ENCODE measurements at regions not wholly inside any gene's neighbourhood (a gene's known extent, or its start where the extent isn't known, plus 50 kb on each side); places are given as distances from the start of the nearest gene placed in this dataset.
"Not testable (repeated sequence)": the region's sequence is repeated elsewhere in the genome, so short reads cannot be mapped to it uniquely, and the experiment has no call there.

DNA sequence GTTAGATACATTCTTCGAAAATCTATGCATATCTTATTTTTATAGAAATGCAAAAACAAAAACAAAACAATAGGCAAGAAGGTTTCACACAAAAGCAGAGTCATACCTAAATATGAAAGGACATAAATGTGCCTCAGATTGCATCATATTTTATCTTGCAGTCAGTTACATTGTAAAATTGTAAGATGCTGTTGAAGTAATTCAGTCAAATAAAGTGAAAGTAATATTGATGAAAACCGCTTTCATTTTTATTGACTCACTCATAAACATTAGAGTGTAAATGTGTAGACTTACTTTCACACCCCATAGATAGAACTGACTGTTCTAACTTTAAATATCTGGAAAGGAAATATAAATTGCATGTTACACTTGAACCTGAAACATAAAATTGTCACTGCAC lies 931.5 kb upstream of the NUDT12 start:
- DNase-seq: no peak

- DNase-seq: no peak
Observed at GRCh38 chr5:104472811-104473210, 910.2 kb upstream of the NUDT12 start.

- no peak for DNase-seq
Observed at GRCh38 chr5:104456122-104456521, 893.5 kb upstream of the NUDT12 start.

GRCh38 chr5:104452550-104452949 lies 890.0 kb upstream of the NUDT12 start:
- no peak for DNase-seq

- DNase-seq: not testable (repeated sequence)
Observed at GRCh38 chr5:104451911-104452310, 889.3 kb upstream of the NUDT12 start.

DNA sequence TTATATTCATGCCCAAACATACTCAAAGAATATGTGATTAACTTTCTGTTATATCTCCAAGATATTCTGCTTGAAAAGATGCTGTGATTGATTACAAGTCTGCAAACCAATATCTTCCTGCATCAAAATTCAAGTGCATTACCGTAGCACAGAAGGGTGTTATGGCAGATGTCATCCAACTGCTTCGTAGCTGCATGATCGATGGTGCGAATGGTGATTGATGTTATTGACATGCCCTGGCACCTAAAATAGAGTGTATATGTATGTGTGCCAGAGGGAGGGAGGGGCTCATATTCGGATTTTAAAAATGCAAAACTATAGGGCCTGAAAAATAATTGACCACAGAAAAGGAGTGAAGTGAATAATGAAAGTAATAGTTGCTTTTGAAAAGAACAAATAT lies 882.1 kb upstream of the NUDT12 start:
- DNase-seq: no peak

DNA sequence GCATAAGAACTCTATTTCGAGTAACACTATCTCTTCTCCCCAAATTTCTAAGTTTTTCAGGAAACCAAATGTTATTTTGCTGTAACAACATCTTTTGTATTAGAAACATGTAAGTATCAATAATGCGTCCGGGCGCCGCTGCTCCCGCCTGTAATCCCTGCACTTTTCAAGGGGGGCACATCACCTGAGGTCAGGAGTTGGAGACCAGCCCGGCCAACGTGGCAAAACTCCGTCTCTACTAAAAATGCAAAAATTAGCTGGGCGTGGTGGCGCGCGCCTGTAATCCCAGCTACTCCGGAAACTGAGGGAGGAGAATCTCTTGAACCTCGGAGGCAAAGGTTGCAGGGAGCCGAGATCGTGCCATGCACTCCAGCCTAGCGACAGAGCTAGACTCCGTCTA lies 881.1 kb upstream of the NUDT12 start:
- DNase-seq: no peak

DNA sequence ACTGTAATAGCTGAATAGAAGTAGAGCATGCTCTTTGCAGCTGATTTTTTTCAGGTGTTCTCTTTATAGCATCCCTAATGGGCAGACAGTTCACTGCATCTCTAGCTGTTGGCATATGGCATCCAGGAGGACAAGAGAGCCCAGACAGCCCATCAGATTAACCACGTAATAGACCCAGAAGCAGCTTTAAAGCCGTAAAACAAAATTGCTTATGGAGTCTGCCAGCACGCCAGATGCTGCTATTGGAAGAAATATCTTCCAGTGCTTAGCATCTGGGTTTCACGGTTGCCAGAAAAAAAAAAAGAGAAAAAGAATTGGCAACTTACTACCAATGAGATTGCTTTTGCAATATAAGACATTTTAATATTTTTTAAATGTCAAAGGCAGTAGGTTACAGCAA lies 869.4 kb upstream of the NUDT12 start:
- DNase-seq: no peak

- no peak for DNase-seq
Observed at GRCh38 chr5:104431002-104431620, 868.5 kb upstream of the NUDT12 start.

GRCh38 chr5:104429911-104430310 lies 867.3 kb upstream of the NUDT12 start:
- DNase-seq: no peak

DNA sequence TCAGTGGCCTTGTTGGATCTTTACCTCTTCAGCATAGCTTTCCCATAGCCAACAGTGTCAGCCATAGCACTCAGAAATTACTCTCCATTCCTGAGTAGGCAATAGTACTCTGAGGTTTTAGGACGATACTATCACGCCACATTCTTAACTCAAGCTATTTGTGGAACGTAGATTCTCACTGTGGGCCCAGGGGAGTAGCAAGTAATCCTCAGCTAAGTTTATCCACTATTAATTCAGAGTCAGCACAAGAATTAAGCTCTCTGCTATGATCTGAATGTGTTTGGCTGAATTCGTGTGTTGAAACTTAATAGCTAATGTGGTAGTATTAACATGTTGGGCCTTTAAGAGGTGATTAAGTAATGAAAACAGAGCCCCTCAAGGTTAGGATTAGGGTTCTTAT lies 858.8 kb upstream of the NUDT12 start:
- DNase-seq: no peak

DNA sequence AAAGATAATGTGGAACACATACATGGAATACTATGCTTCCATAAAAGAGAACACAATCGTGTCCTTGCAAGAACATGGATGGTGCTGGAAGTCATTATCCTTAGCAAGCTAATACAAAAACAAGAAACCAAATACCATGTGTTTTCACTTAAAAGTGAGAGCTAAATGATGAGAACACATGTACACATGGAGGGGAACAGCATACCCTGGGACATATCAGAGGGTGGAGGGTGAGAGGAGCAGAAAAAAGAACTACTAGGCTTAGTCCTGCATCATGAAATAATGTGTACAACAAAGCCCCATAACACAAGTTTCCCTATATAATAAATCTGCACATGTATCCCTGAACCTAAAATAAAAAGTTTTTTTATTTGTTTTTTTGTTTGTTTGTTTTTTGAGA lies 855.5 kb upstream of the NUDT12 start:
- no peak for DNase-seq

DNA sequence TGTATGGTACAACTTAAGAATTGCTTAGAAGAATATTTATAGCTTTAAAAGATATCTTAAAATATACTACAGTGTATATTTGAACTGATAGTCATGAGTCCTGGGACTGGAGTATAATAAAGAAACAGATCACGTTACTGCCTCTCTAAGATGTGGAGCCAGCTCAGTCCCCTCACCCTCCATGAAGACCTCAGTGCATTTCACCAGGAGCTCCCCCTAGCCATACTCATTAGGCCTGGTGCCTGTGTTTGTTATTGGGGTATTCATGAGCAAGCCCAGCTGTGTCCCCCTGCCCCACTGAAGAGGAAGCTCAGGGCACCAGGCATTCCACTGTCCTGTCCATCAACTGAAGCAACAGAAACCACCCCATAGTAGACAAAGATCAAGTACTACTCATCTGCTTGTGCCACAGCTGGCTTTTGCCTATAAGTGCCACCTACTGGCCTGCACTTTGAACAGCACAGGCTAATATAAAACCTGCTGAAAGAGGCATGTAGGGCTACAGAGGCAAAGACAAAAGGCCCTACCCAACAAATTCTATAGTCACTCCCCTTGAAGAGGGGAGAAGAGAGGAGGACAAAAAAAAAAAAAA lies 850.2 kb upstream of the NUDT12 start:
- DNase-seq: no peak

DNA sequence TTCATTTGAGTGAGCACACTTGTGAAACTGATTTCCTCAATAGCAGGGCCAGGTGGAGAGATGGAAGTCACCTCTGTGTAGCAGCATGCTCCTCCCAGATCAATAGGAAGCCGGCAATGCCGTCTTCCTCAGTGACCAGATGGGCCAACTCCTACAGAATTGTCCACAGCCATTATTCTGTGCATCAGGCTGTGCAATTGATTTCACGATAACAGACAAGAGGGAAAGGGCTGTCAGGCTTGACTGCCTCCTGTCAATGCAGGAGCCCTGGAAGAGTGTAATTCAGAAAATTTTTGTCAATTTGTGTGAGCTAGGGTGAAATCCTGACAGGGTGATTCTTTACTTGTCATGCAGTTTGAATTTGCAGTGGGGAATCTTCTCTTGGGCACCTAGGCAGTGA lies 838.4 kb upstream of the NUDT12 start:
- DNase-seq: no peak

- no peak for DNase-seq
Observed at GRCh38 chr5:104385906-104386305, 823.3 kb upstream of the NUDT12 start.

DNA sequence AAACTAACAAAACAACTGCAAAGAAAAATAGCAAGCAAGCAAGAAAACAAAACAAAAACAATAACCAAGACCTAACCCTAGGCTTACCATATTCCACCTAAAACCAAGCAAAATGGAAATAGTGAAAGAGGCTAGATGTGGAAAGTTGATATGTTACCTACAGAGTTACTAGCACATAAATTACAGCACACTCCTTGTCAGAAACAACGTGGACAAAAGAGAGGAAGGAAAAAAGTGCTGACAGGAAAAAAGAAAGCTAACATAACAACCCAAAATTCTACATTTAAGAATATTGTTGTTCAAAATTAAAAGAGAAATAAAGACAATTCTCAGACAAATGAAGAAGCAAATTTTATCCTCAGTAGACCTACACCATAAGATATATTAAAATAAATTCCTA lies 812.8 kb upstream of the NUDT12 start:
- no peak for DNase-seq

GRCh38 chr5:104372796-104373195 lies 810.2 kb upstream of the NUDT12 start:
- no peak for DNase-seq

DNA sequence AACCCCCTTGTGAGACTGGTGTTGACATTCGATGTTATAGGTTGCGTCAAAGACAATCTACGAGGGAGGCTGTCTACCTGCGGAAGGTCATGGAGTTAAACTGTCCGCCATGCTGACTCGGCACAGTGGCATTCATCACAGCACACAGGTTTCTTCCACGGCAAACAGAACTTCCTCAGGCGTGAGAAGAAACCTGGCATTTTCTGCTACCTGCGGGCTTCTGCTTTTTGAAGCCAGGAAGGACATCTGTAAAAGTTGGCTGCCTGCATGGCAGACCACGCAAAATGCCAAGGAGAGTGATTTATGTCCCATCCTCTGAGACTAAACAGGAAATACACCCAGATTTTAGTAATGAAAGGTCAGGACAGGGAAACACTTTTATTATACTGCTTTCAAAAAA lies 809.8 kb upstream of the NUDT12 start:
- no peak for DNase-seq

GRCh38 chr5:104370523-104370922 lies 807.9 kb upstream of the NUDT12 start:
- no peak for DNase-seq

DNA sequence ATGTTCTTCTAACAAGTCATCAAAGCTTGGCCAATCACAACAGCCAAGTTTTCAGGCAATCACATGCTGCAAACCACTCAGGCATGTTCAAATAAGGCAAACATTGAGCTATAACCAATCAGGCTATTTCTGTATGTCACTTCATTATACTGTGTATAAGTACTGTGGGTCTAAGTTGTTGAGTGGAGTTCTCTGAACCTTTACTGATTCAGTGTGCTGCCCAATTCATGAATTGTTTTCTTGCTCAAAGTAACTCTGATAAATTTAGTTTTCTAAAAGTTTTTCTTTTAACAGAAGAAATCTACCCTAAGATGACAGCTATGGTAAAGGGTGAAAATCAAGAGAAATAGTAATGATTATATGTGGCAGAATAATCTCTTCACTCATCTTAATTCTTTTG lies 805.4 kb upstream of the NUDT12 start:
- DNase-seq: no peak

DNA sequence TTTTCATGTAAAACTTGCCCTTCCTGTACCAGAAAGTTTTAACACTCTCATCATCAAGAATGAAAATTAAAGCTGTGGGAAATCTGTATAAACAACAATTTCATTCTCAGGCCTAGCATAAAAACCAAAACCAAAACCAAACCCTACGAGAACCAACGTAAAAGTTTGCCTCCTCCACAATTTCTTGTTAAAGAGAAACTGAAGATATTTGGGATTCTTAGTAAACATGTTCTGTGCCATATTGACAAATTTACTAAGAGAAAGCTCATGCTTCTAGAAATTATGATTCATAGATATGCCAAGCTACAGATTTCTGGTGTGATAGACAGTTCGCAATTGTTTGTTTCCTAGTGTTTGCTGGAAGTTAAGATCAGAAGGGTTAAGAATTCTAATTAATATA lies 801.0 kb upstream of the NUDT12 start:
- DNase-seq: no peak

GRCh38 chr5:104361932-104362331 lies 799.3 kb upstream of the NUDT12 start:
- DNase-seq: no peak

- DNase-seq: no peak
Observed at GRCh38 chr5:104355350-104355749, 792.8 kb upstream of the NUDT12 start.

DNA sequence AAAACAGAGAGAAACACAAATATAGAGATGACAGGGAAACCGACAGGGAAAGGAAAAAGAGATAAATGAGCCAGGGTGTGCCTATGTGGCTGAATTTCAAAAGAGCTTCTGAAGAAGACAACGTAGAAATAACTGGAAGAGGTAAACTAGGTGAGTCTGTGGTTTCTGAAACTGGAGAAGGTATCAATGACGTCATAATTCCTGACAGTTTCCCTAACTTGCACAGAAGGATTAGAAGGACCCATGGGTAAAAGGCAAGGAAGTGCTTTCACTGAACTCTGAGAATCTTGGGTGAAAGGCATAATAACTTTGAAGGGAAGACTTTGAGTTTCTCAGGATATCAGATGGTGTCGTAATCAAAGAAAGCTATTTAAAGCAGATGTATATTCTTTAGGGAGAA lies 790.8 kb upstream of the NUDT12 start:
- DNase-seq: no peak

- no peak for DNase-seq
Observed at GRCh38 chr5:104352954-104353353, 790.4 kb upstream of the NUDT12 start.

Measured in CD4-positive, alpha-beta T cell treated with Interleukin-17A for 1 hour (primary cell).